ENCODE measurements at regions not wholly inside any gene's neighbourhood (a gene's known extent, or its start where the extent isn't known, plus 50 kb on each side); places are given as distances from the start of the nearest gene placed in this dataset.

DNA sequence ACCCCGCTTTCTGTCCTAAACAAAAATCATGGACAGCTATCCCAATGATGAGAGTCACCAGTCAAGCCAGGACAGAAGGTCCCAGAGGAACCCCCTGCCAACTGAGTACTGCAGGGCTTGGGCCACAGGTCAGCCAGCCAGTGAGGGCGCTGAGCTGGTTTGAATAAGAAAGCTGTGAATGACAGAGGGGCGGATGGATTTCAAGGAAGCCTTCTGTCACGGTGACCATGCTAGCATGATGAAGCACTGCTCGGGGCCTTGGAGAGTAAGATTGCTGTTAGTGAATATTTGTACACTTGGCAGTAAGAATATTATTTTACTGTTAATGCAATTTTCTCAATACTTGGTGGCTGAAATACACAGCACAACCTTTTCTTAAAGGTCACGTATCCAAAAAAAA, 734.0 kb upstream of the NR2F2 start:
- no peak overlapping the region for H3K4me3 ChIP-seq (ENCODE audit: severe bottlenecking)
- DNase-seq (ENCODE audit: low spot score) (no peak), ATAC-seq (ENCODE audit: low read depth) (no peak)
- H3K27me3 ChIP-seq (ENCODE audit: insufficient read depth, poor library complexity, severe bottlenecking): no peaks in the 10 kb centered on the region
- H3K27ac ChIP-seq (ENCODE audit: poor library complexity, severe bottlenecking): no peak overlapping the region
- TF ChIP-seq, protein P1, sequence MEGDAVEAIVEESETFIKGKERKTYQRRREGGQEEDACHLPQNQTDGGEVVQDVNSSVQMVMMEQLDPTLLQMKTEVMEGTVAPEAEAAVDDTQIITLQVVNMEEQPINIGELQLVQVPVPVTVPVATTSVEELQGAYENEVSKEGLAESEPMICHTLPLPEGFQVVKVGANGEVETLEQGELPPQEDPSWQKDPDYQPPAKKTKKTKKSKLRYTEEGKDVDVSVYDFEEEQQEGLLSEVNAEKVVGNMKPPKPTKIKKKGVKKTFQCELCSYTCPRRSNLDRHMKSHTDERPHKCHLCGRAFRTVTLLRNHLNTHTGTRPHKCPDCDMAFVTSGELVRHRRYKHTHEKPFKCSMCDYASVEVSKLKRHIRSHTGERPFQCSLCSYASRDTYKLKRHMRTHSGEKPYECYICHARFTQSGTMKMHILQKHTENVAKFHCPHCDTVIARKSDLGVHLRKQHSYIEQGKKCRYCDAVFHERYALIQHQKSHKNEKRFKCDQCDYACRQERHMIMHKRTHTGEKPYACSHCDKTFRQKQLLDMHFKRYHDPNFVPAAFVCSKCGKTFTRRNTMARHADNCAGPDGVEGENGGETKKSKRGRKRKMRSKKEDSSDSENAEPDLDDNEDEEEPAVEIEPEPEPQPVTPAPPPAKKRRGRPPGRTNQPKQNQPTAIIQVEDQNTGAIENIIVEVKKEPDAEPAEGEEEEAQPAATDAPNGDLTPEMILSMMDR (IDR thresholded peaks at IDR 0.05; ENCODE audit: poor library complexity, severe bottlenecking): no peak
- H3K9me3 ChIP-seq (ENCODE audit: severe bottlenecking): no peaks in the 10 kb centered on the region
- H3K4me1 ChIP-seq (ENCODE audit: insufficient read depth, poor library complexity, severe bottlenecking): no peaks in the 10 kb centered on the region
- no peaks in the 10 kb centered on the region for H3K36me3 ChIP-seq (ENCODE audit: low read depth)

DNA sequence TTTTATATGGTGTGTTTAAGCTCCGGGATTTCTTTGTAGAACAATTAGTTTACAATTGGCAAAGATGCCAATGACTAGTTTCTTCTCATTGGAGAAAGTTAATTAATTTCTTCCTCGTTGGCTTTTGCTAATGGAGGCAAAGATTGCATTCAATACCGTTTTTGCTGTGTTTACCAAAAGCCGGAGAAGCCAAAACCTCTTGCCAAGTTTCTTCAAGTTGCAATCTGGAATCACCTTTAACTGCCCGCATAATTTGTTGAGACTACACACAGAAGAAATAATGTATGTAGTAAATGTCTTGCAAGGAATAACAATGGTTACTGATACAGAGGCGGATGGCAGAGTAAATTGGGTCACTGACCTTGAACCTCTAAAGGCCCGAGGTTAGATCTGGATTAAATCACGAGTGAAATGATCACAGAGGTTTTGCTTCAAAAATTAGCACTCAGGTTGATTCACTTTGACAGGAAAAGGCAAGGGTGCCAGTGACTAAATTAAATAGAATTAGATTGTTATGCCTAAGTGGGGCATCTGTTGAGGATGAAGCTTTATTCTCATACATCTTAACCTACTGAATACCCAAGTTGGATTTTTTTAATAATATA, 732.1 kb upstream of the NR2F2 start:
- no peak overlapping the region for H3K4me3 ChIP-seq (ENCODE audit: severe bottlenecking)
- H3K9me3 ChIP-seq (ENCODE audit: severe bottlenecking): no peaks in the 10 kb centered on the region
- no peaks in the 10 kb centered on the region for H3K4me1 ChIP-seq (ENCODE audit: insufficient read depth, poor library complexity, severe bottlenecking)
- no peak overlapping the region for H3K27ac ChIP-seq (ENCODE audit: poor library complexity, severe bottlenecking)
- DNase-seq (ENCODE audit: low spot score): no peak
- no peaks in the 10 kb centered on the region for H3K36me3 ChIP-seq (ENCODE audit: low read depth)
- TF ChIP-seq, protein P1 (IDR thresholded peaks at IDR 0.05; ENCODE audit: poor library complexity, severe bottlenecking): no peak
- ATAC-seq (ENCODE audit: low read depth): no peak
- H3K27me3 ChIP-seq (ENCODE audit: insufficient read depth, poor library complexity, severe bottlenecking): no peaks in the 10 kb centered on the region

DNA sequence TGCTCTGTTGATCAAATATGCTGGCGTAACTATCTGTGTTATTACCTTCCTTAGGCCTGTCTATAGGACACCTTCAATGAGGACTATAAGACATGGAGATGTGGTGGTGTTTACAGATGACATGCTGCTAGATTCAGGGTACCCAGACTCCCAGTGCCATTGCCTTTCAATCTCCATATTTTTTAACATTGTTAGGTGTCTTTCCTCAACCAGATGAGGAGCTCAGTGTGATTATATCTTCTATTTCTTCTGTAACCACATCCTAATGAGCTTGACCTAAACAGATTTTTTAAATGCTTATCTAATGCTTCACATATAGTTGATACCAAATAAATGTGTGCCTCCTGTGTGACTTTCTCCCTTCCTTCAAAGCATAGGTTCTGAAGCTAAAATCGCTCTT, 730.1 kb upstream of the NR2F2 start:
- TF ChIP-seq, protein P1 (IDR thresholded peaks at IDR 0.05; ENCODE audit: poor library complexity, severe bottlenecking): no peak
- no peaks in the 10 kb centered on the region for H3K27me3 ChIP-seq (ENCODE audit: insufficient read depth, poor library complexity, severe bottlenecking)
- DNase-seq (ENCODE audit: low spot score): no peak
- ATAC-seq (ENCODE audit: low read depth): no peak
- H3K4me1 ChIP-seq (ENCODE audit: insufficient read depth, poor library complexity, severe bottlenecking): peaks cover 2% of the 10 kb centered on the region
- H3K9me3 ChIP-seq (ENCODE audit: severe bottlenecking): no peaks in the 10 kb centered on the region
- H3K4me3 ChIP-seq (ENCODE audit: severe bottlenecking): no peak overlapping the region
- no peaks in the 10 kb centered on the region for H3K36me3 ChIP-seq (ENCODE audit: low read depth)
- H3K27ac ChIP-seq (ENCODE audit: poor library complexity, severe bottlenecking): no peak overlapping the region

DNA sequence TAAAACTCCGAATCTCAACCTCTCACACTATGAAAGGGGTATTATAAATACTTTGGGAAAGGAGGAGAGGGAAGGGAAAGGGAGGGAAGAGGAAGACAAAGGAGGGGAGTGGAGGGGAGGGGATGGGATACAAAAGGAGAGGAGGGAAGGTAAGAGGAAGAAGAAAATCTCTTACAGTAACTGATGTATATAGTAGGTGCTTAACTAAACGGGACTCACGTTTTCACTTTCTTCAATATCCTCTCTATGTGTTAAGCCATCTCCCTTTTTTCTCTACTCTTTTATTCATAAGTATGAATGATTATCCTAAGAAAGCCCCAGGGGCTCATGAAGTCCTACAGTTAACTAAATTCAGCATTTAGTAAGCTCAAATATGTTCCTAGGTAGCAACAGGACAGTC, 729.6 kb upstream of the NR2F2 start:
- Histone ChIP-seq H3K9me3 (ENCODE audit: severe bottlenecking) (no peaks in the 10 kb centered on the region), H3K4me1 (ENCODE audit: insufficient read depth, poor library complexity, severe bottlenecking) (peaks cover 2% of the 10 kb centered on the region), H3K27ac (ENCODE audit: poor library complexity, severe bottlenecking) (no peak overlapping the region), H3K4me3 (ENCODE audit: severe bottlenecking) (no peak overlapping the region), H3K36me3 (ENCODE audit: low read depth) (no peaks in the 10 kb centered on the region), H3K27me3 (ENCODE audit: insufficient read depth, poor library complexity, severe bottlenecking) (no peaks in the 10 kb centered on the region)
- ATAC-seq (ENCODE audit: low read depth) (no peak), DNase-seq (ENCODE audit: low spot score) (no peak)
- TF ChIP-seq, protein P1 (IDR thresholded peaks at IDR 0.05; ENCODE audit: poor library complexity, severe bottlenecking): no peak

DNA sequence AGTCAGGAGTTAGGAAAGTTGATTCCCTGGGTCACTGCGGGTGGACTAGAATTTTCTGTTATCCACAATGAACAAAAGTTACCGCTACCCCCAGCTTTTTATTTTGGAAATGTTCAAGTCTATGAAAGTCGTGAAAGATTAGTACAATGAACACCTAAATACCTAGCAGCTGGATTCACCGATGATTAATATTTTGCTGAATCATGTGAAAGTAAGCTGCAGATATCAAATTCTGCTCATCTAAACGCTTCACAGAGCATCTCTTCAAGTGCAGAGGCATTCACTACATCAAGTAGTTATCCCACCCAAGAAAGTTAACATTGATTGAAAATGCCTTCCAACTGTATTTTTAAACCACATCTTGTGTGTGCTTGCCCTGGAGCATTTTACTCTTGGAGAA, 729.0 kb upstream of the NR2F2 start:
- no peak overlapping the region for H3K4me3 ChIP-seq (ENCODE audit: severe bottlenecking)
- no peaks in the 10 kb centered on the region for H3K36me3 ChIP-seq (ENCODE audit: low read depth)
- H3K9me3 ChIP-seq (ENCODE audit: severe bottlenecking): no peaks in the 10 kb centered on the region
- DNase-seq (ENCODE audit: low spot score): no peak
- ATAC-seq (ENCODE audit: low read depth): no peak
- H3K27ac ChIP-seq (ENCODE audit: poor library complexity, severe bottlenecking): no peak overlapping the region
- peaks cover 2% of the 10 kb centered on the region for H3K4me1 ChIP-seq (ENCODE audit: insufficient read depth, poor library complexity, severe bottlenecking)
- TF ChIP-seq, protein P1 (IDR thresholded peaks at IDR 0.05; ENCODE audit: poor library complexity, severe bottlenecking): no peak
- no peaks in the 10 kb centered on the region for H3K27me3 ChIP-seq (ENCODE audit: insufficient read depth, poor library complexity, severe bottlenecking)
